Neural cell (in vitro differentiated cells): ENCODE measurements at regions not wholly inside any gene's neighbourhood (a gene's known extent, or its start where the extent isn't known, plus 50 kb on each side); places are given as distances from the start of the nearest gene placed in this dataset.

Experiments used
- CTCF ChIP-seq: fragments of 450-650 bp; IDR thresholded peaks from 2 replicates; pipeline ENCODE4 v1.5.1; 2014; ENCODE audit warnings: antibody characterized with exemption, mild to moderate bottlenecking, moderate library complexity; ENCODE audit not compliant: poor library complexity, severe bottlenecking
- EP300 ChIP-seq: fragments of 450-650 bp; conservative IDR thresholded peaks from 2 replicates; pipeline ENCODE4 v1.6.1; 2014; ENCODE audit warnings: antibody characterized with exemption, mild to moderate bottlenecking, moderate library complexity; ENCODE audit not compliant: poor library complexity, severe bottlenecking
- EZH2 ChIP-seq: fragments of 200-600, 300-800 bp; shearing (Covaris generic), sonication (generic); IDR thresholded peaks from 2 replicates; pipeline ENCODE4 v1.6.1; 2014; ENCODE audit warnings: antibody characterized with exemption, low read length, borderline replicate concordance, mild to moderate bottlenecking; ENCODE audit not compliant: insufficient read depth, poor library complexity, severe bottlenecking
- MXI1 ChIP-seq: fragments of 450-650 bp; conservative IDR thresholded peaks from 2 replicates; pipeline ENCODE4 v1.6.1; 2014; ENCODE audit warnings: antibody characterized with exemption, mild to moderate bottlenecking; ENCODE audit not compliant: poor library complexity, severe bottlenecking
- POLR2AphosphoS5 ChIP-seq: IDR thresholded peaks from 2 replicates; pipeline ENCODE4 v1.6.1; 2012
- TAF1 ChIP-seq: IDR thresholded peaks from 2 replicates; pipeline ENCODE4 v1.6.1; 2012; ENCODE audit warnings: low read depth

GRCh38 chr20:62527781-62528180 lies 52.0 kb upstream of the GATA5 start:
- TF ChIP-seq CTCF (no peak), TAF1 (no peak), POLR2AphosphoS5 (no peak), EP300 (no peak), MXI1 (no peak), EZH2 (no peak)
